ENCODE measurements at regions not wholly inside any gene's neighbourhood (a gene's known extent, or its start where the extent isn't known, plus 50 kb on each side); places are given as distances from the start of the nearest gene placed in this dataset.
"Not testable (repeated sequence)": the region's sequence is repeated elsewhere in the genome, so short reads cannot be mapped to it uniquely, and the experiment has no call there.

DNA sequence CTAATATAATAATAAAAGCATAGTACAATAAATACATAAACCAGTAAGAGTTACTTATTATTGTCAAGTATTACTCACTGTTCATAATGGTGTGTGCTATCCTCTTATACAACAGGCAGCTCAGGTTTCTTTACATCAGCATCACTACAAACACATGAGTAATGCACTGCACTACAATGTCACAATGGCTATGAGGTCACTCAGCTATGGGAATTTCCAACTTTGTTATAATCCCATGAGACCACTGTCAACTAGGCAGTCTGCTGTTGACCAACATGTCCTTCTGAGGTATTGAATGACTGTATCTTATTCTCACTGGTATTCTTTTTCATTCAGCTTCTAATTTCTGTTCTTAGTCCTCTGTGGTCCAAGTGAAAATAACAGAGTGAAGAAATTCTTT is 250.4 kb upstream of the DSEL start:
- FAIRE-seq (peak; percentile 99), DNase-seq (ENCODE audit: insufficient read length, low spot score) (no peak)
- TF ChIP-seq, protein P1, sequence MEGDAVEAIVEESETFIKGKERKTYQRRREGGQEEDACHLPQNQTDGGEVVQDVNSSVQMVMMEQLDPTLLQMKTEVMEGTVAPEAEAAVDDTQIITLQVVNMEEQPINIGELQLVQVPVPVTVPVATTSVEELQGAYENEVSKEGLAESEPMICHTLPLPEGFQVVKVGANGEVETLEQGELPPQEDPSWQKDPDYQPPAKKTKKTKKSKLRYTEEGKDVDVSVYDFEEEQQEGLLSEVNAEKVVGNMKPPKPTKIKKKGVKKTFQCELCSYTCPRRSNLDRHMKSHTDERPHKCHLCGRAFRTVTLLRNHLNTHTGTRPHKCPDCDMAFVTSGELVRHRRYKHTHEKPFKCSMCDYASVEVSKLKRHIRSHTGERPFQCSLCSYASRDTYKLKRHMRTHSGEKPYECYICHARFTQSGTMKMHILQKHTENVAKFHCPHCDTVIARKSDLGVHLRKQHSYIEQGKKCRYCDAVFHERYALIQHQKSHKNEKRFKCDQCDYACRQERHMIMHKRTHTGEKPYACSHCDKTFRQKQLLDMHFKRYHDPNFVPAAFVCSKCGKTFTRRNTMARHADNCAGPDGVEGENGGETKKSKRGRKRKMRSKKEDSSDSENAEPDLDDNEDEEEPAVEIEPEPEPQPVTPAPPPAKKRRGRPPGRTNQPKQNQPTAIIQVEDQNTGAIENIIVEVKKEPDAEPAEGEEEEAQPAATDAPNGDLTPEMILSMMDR (IDR thresholded peaks at IDR 0.05; ENCODE audit: insufficient read depth, missing control alignments), result no peak

DNA sequence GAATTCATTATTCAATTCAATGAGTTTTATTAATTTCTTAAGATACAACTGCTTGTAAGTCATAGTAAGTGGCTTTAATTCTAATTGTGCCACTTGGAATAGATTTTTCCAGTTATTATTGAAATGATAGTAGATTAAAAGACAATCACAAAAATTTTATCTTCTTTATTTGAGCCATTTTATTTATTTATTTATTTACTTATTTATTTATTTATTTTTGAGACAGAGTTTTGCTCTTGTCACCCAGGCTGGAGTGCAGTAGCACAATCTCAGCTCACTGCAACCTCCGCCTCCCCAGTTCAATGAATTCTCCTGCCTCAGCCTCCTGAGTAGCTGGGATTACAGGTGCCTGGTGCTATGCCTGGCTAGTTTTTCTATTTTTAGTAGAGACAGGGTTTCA is 235.7 kb upstream of the DSEL start:
- not testable (repeated sequence) for DNase-seq (ENCODE audit: insufficient read length, low spot score); FAIRE-seq

DNA sequence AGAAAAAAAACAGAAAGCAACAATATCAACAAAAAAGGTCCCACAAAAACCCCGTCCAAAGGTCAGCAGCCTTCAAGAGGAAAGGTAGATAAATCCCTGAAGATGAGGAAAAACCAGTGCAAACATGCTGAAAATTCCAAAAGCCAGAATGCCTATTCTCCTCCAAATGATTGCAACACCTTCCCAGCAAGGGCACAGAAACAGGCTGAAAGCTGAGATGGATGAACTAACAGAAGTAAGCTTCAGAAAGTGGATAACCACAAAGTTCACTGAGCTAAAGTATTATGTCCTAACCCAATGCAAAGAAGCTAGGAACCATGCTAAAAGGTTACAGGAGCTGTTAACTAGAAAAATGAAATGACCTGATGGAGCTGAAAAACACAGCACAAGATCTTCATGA is 226.4 kb upstream of the DSEL start:
- DNase-seq (ENCODE audit: insufficient read length, low spot score), result no peak
- no peak for FAIRE-seq
- TF ChIP-seq, protein P1 (IDR thresholded peaks at IDR 0.05; ENCODE audit: insufficient read depth, missing control alignments), result no peak

DNA sequence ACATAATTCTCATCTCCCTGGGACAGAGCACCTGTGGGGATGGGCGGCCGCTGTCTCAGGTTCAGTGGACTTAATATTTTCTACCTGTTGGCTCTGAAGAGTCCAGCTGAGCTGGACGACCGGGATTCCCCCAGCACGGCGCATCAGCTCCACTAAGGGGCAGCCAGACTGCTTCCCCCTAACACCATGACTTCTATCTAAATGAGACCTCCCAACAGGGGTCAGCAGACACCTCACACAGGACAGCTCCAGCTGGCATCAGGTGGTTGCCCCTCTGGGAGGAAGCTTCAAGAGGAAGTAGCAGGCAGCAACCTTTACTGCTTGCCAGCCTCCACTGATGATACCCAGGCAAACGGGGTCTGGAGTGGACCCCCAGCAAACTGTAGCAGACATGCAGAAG is 226.0 kb upstream of the DSEL start:
- TF ChIP-seq, protein P1 (IDR thresholded peaks at IDR 0.05; ENCODE audit: insufficient read depth, missing control alignments), result no peak
- DNase-seq (ENCODE audit: insufficient read length, low spot score) (no peak), FAIRE-seq (no peak)

DNA sequence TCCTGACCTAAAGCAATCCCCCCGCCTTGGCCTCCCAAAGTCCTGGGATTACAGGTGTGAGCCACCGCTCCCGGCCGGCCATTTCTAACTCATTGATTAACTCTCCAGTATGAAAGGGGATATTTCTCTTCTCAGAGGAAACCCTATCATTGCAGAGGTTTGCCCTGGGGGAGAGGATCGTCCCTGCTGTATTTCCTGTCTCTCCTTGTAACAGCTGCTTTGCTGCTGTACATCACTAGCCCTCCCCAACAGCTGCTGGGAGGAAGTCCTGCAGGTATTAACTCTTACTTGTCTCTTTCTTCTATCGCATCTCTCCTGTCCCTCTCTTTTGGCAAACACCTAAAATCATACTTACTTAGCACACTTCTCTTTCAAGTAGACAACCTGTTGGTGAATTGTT is 219.0 kb upstream of the DSEL start:
- TF ChIP-seq, protein P1 (IDR thresholded peaks at IDR 0.05; ENCODE audit: insufficient read depth, missing control alignments), result no peak

DNA sequence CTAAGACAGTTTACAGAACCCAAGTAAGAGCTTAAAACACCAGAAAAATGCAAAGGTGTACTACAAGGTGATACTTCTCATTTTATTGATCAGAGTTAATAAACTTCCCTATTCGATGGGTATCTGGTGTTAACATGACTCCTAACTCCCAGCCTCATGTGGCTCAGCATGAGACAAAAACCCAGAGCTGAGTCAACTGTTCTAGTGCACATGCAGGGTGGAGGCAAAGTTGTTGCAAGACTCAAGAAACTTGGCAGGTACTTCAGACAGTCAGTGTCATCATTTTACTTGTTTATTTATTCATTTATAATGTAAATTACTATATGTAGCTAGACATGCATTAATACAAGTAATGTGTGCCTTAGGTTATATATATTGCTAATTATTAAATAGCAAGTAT is 216.6 kb upstream of the DSEL start:
- FAIRE-seq (no peak), DNase-seq (ENCODE audit: insufficient read length, low spot score) (no peak)
- TF ChIP-seq, protein P1 (IDR thresholded peaks at IDR 0.05; ENCODE audit: insufficient read depth, missing control alignments), result no peak

More for the DNA sequence above, 219.0 kb upstream of the DSEL start:
- DNase-seq (ENCODE audit: insufficient read length, low spot score), result no peak
- FAIRE-seq, result peak; percentile 97

DNA sequence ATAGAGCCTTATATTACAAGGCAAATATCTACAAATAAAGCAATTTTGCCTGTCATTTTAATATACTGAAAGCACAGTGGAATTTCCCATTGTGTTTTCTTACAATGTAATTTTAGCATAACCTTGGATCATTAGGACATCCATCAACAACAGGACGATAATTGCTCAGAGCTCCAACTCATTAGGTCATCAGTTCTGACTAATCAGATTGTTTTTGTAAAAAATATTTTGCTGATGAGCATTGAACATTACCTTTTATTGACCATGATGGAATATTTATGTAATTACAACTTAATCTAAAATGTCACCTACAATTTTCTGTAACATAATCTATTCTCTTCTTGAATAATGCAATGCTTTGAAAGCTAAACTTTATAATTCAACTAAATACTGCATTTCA is 215.3 kb upstream of the DSEL start:
- TF ChIP-seq, protein P1 (IDR thresholded peaks at IDR 0.05; ENCODE audit: insufficient read depth, missing control alignments), result no peak
- DNase-seq (ENCODE audit: insufficient read length, low spot score) (no peak), FAIRE-seq (no peak)

DNA sequence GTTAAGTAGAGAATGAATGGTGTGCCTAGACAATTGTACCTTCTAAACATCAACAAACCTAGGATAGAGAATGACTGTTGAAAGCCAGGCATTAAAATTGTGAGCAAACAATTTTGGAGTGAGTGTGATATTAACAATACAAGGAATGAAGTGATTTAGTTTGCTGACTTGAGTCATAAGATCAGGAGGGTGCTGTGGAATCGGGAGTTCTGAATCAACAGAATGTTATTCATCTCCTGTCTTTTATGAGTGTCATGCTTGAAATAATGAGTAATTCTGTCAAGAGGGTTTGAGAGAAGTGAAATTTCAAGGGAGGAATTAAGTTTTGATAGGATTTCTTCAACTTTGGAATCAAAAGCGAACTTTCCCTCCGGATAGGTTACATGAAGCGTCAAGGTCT is 214.4 kb upstream of the DSEL start:
- no peak for DNase-seq (ENCODE audit: insufficient read length, low spot score)
- FAIRE-seq, result no peak
- TF ChIP-seq, protein P1 (IDR thresholded peaks at IDR 0.05; ENCODE audit: insufficient read depth, missing control alignments), result no peak

Measured in D721Med (cell line).